WTC11 (cell line): ENCODE measurements at regions not wholly inside any gene's neighbourhood (a gene's known extent, or its start where the extent isn't known, plus 50 kb on each side); places are given as distances from the start of the nearest gene placed in this dataset.

ENCODE experiments used
- ATAC-seq: fragments of 200-7000 bp; cut with Tn5 transposase; 2 replicates; pipeline ENCODE4 v1.10.0; 2021; ENCODE audit warnings: mild to moderate bottlenecking, moderate library complexity
- CTCF ChIA-PET: fragments of 300-600 bp; sonication (Branson Sonifier 250); formaldehyde crosslinking; loops from one replicate; lab custom pipeline; 2021; ENCODE audit warnings: antibody characterized with exemption; lab: Charles Lee
- POLR2A ChIA-PET: fragments of 350-600 bp; sonication (Branson Sonifier 250); formaldehyde crosslinking; loops from one replicate; lab custom pipeline; 2021; ENCODE audit warnings: antibody characterized with exemption; lab: Charles Lee
- DNase-seq: peaks from one replicate; pipeline ENCODE4 v3.0.0; 2021; ENCODE audit warnings: low spot score
- H3K27ac Mint-ChIP-seq: 2 replicates; pipeline ENCODE4 v1.8.0; 2021; ENCODE audit warnings: mixed read lengths
- H3K27me3 Mint-ChIP-seq: 2 replicates; pipeline ENCODE4 v1.8.0; 2021; ENCODE audit warnings: low read depth, mild to moderate bottlenecking, moderate library complexity, mixed read lengths
- H3K36me3 Mint-ChIP-seq: 2 replicates; pipeline ENCODE4 v1.8.0; 2021; ENCODE audit warnings: mixed read lengths
- H3K4me1 Mint-ChIP-seq: 2 replicates; pipeline ENCODE4 v1.8.0; 2022; ENCODE audit warnings: mixed read lengths
- H3K4me3 Mint-ChIP-seq: 2 replicates; pipeline ENCODE4 v1.8.0; 2021; ENCODE audit warnings: mild to moderate bottlenecking, moderate library complexity, mixed read lengths
- H3K9me3 Mint-ChIP-seq: 2 replicates; pipeline ENCODE4 v1.8.0; 2021; ENCODE audit warnings: mixed read lengths
- ATF1 ChIP-seq: sonication (generic); formaldehyde crosslinking; IDR thresholded peaks from 2 replicates; pipeline ENCODE4 v1.8.1; 2023; ENCODE audit warnings: mild to moderate bottlenecking, moderate library complexity, missing genetic modification reagents
- CBFB ChIP-seq: sonication (generic); formaldehyde crosslinking; IDR thresholded peaks from 2 replicates; pipeline ENCODE4 v1.8.1; 2022; ENCODE audit warnings: mild to moderate bottlenecking, low read depth, missing genetic modification reagents
- EMX1 ChIP-seq: fragments of 250-450 bp; sonication (Bioruptor Pico); IDR thresholded peaks from 2 replicates; pipeline ENCODE4 v1.8.0; 2021; ENCODE audit warnings: mild to moderate bottlenecking
- FOXJ3 ChIP-seq: sonication (generic); formaldehyde crosslinking; IDR thresholded peaks from 2 replicates; pipeline ENCODE4 v1.9.0; 2021; ENCODE audit warnings: missing genetic modification reagents, mild to moderate bottlenecking, borderline replicate concordance
- JAZF1 ChIP-seq: fragments of 250-450 bp; sonication (Bioruptor Pico); IDR thresholded peaks from 2 replicates; pipeline ENCODE4 v1.9.0; 2021; ENCODE audit warnings: moderate library complexity, mild to moderate bottlenecking, inconsistent platforms
- JUN ChIP-seq: sonication (generic); formaldehyde crosslinking; IDR thresholded peaks from 2 replicates; pipeline ENCODE4 v1.8.0; 2023; ENCODE audit warnings: mild to moderate bottlenecking, missing genetic modification reagents
- RELA ChIP-seq: sonication (generic); formaldehyde crosslinking; IDR thresholded peaks from 2 replicates; pipeline ENCODE4 v1.8.1; 2022; ENCODE audit warnings: missing genetic modification reagents, mild to moderate bottlenecking, borderline replicate concordance
- RORB ChIP-seq: fragments of 250-450 bp; sonication (Bioruptor Pico); IDR thresholded peaks from 2 replicates; pipeline ENCODE4 v1.9.0; 2021; ENCODE audit warnings: mild to moderate bottlenecking
- TEAD1 ChIP-seq: sonication (generic); formaldehyde crosslinking; IDR thresholded peaks from 2 replicates; pipeline ENCODE4 v1.8.0; 2022; ENCODE audit warnings: mild to moderate bottlenecking, missing genetic modification reagents
- TP53 ChIP-seq: sonication (generic); formaldehyde crosslinking; IDR thresholded peaks from 2 replicates; pipeline ENCODE4 v1.8.1; 2023; ENCODE audit warnings: mild to moderate bottlenecking, missing genetic modification reagents
- ZNF232 ChIP-seq: sonication (generic); formaldehyde crosslinking; IDR thresholded peaks from 2 replicates; pipeline ENCODE4 v1.8.0; 2022; ENCODE audit warnings: mild to moderate bottlenecking, missing genetic modification reagents
- ZNF671 ChIP-seq: fragments of 250-450 bp; sonication (Bioruptor Pico); IDR thresholded peaks from 2 replicates; pipeline ENCODE4 v1.8.0; 2021; ENCODE audit warnings: mild to moderate bottlenecking
- TF ChIP-seq, protein P1 (sequence below): sonication (generic); formaldehyde crosslinking; IDR thresholded peaks from 2 replicates; pipeline ENCODE4 v1.8.0; 2022; ENCODE audit warnings: mild to moderate bottlenecking, missing genetic modification reagents
- TF ChIP-seq, protein P2 (sequence below): sonication (generic); formaldehyde crosslinking; IDR thresholded peaks from 2 replicates; pipeline ENCODE4 v1.8.0; 2022; ENCODE audit warnings: mild to moderate bottlenecking, missing genetic modification reagents
- TF ChIP-seq, protein P3 (sequence below): fragments of 250-450 bp; sonication (Bioruptor Pico); IDR thresholded peaks from 2 replicates; pipeline ENCODE4 v2.1.2; 2022; ENCODE audit warnings: mild to moderate bottlenecking, moderate library complexity
- TF ChIP-seq, protein P4 (sequence below): sonication (generic); formaldehyde crosslinking; IDR thresholded peaks from 2 replicates; pipeline ENCODE4 v1.8.1; 2023; ENCODE audit warnings: mild to moderate bottlenecking, moderate library complexity, missing genetic modification reagents
- TF ChIP-seq, protein P5 (sequence below): sonication (generic); formaldehyde crosslinking; conservative IDR thresholded peaks from 2 replicates; pipeline ENCODE4 v1.8.1; 2022; ENCODE audit warnings: mild to moderate bottlenecking, missing genetic modification reagents
- TF ChIP-seq, protein P6 (sequence below): fragments of 250-450 bp; sonication (Bioruptor Pico); IDR thresholded peaks from 2 replicates; pipeline ENCODE4 v1.9.0; 2021; ENCODE audit warnings: mild to moderate bottlenecking

DNA sequence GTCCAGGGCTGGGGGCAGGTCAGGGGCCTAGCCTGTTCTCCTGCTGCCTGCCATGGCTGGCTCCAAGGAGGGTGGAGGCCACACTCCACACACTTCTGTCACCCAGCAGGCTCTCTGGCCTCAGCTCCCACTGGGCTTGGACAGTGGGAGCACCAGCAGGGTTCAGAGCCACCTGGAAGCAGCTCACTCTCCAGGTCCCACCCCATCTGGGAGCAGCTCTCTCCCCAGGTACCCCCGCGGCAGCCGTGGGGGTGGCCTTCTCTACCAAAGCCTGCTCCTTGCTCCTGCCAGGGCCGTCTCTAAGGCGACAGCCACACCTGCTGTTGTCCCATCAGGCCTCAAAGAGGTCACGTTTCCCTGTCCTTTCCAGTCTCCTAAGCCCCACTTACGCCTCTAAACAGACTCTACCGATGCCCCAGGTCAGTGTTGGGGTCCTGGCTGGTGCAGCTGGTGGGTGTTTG, 142.5 kb upstream of the RET start:
- no peaks in the 10 kb centered on the region for H3K9me3 Mint-ChIP-seq
- ChIA-PET CTCF (interaction anchor here (0.8 to 1.7 kb wide), 4 partner anchors 18 to 181 kb away, joined by 3 to 6 read pairs (median 4); no protein-coding TSS in a partner anchor), POLR2A (interaction anchor here (0.6 to 1.8 kb wide), 2 partner anchors 18 to 158 kb away, joined by 4 to 6 read pairs; no protein-coding TSS in a partner anchor)
- H3K4me3 Mint-ChIP-seq: peak overlapping the region; percentile 88
- TF ChIP-seq ZNF671 (CRISPR knock-in tag) (no peak), CBFB (CRISPR knock-in tag) (no peak), EMX1 (CRISPR knock-in tag) (no peak), TEAD1 (CRISPR knock-in tag) (no peak), RELA (CRISPR knock-in tag) (no peak), TP53 (CRISPR knock-in tag) (no peak), JUN (CRISPR knock-in tag) (no peak), ZNF232 (CRISPR knock-in tag) (no peak), JAZF1 (CRISPR knock-in tag) (no peak), FOXJ3 (CRISPR knock-in tag) (no peak)
- TF ChIP-seq, protein P1, sequence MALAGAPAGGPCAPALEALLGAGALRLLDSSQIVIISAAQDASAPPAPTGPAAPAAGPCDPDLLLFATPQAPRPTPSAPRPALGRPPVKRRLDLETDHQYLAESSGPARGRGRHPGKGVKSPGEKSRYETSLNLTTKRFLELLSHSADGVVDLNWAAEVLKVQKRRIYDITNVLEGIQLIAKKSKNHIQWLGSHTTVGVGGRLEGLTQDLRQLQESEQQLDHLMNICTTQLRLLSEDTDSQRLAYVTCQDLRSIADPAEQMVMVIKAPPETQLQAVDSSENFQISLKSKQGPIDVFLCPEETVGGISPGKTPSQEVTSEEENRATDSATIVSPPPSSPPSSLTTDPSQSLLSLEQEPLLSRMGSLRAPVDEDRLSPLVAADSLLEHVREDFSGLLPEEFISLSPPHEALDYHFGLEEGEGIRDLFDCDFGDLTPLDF: no peak
- TF ChIP-seq, protein P2, sequence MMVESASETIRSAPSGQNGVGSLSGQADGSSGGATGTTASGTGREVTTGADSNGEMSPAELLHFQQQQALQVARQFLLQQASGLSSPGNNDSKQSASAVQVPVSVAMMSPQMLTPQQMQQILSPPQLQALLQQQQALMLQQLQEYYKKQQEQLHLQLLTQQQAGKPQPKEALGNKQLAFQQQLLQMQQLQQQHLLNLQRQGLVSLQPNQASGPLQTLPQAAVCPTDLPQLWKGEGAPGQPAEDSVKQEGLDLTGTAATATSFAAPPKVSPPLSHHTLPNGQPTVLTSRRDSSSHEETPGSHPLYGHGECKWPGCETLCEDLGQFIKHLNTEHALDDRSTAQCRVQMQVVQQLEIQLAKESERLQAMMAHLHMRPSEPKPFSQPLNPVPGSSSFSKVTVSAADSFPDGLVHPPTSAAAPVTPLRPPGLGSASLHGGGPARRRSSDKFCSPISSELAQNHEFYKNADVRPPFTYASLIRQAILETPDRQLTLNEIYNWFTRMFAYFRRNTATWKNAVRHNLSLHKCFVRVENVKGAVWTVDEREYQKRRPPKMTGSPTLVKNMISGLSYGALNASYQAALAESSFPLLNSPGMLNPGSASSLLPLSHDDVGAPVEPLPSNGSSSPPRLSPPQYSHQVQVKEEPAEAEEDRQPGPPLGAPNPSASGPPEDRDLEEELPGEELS: no peak
- TF ChIP-seq, protein P3, sequence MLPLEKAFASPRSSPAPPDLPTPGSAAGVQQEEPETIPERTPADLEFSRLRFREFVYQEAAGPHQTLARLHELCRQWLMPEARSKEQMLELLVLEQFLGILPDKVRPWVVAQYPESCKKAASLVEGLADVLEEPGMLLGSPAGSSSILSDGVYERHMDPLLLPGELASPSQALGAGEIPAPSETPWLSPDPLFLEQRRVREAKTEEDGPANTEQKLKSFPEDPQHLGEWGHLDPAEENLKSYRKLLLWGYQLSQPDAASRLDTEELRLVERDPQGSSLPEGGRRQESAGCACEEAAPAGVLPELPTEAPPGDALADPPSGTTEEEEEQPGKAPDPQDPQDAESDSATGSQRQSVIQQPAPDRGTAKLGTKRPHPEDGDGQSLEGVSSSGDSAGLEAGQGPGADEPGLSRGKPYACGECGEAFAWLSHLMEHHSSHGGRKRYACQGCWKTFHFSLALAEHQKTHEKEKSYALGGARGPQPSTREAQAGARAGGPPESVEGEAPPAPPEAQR (CRISPR knock-in tag): no peak
- TF ChIP-seq, protein P4, sequence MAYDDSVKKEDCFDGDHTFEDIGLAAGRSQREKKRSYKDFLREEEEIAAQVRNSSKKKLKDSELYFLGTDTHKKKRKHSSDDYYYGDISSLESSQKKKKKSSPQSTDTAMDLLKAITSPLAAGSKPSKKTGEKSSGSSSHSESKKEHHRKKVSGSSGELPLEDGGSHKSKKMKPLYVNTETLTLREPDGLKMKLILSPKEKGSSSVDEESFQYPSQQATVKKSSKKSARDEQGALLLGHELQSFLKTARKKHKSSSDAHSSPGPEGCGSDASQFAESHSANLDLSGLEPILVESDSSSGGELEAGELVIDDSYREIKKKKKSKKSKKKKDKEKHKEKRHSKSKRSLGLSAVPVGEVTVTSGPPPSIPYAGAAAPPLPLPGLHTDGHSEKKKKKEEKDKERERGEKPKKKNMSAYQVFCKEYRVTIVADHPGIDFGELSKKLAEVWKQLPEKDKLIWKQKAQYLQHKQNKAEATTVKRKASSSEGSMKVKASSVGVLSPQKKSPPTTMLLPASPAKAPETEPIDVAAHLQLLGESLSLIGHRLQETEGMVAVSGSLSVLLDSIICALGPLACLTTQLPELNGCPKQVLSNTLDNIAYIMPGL: no peak
- TF ChIP-seq, protein P5, sequence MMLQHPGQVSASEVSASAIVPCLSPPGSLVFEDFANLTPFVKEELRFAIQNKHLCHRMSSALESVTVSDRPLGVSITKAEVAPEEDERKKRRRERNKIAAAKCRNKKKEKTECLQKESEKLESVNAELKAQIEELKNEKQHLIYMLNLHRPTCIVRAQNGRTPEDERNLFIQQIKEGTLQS: no peak
- TF ChIP-seq, protein P6, sequence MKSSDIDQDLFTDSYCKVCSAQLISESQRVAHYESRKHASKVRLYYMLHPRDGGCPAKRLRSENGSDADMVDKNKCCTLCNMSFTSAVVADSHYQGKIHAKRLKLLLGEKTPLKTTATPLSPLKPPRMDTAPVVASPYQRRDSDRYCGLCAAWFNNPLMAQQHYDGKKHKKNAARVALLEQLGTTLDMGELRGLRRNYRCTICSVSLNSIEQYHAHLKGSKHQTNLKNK (CRISPR knock-in tag): no peak
- H3K4me1 Mint-ChIP-seq: peaks cover 14% of the 10 kb centered on the region
- ATAC-seq (no peak), DNase-seq (no peak)
- peaks cover 39% of the 10 kb centered on the region for H3K27me3 Mint-ChIP-seq
- no peak overlapping the region for H3K27ac Mint-ChIP-seq
- H3K36me3 Mint-ChIP-seq: no peaks in the 10 kb centered on the region

DNA sequence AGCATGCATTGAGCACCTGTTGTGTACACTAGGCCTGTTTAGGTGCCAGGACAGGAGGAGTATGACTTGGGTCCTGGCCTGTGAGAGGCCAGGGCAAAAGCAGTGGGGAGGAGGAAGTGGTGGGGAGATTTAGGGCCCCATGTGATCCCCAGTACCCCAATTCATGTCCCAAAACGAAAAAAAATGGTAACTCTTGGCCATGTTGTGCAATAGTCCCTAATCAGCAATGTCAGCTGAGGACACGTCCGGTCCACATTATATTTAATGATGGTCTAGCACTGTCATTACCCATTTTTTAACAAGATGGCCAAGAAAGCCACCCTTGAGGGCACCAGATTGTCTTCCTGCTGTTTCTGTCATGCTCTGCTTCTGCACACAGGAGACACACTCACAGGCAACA, 142.0 kb upstream of the RET start:
- Mint-ChIP-seq H3K9me3 (no peaks in the 10 kb centered on the region), H3K27me3 (peaks cover 39% of the 10 kb centered on the region), H3K4me3 (no peak overlapping the region), H3K36me3 (no peaks in the 10 kb centered on the region), H3K27ac (no peak overlapping the region), H3K4me1 (peaks cover 14% of the 10 kb centered on the region)
- ChIA-PET CTCF (no interaction called here), POLR2A (interaction anchor here (1.8 kb wide), 1 partner anchor 18 kb away, joined by 6 read pairs; no protein-coding TSS in a partner anchor)
- TF ChIP-seq, protein P6 (CRISPR knock-in tag): no peak
- TF ChIP-seq RORB (CRISPR knock-in tag) (no peak), ATF1 (no peak)
- ATAC-seq (no peak), DNase-seq (no peak)
